GM19043 (cell line): ENCODE measurements at regions not wholly inside any gene's neighbourhood (a gene's known extent, or its start where the extent isn't known, plus 50 kb on each side); places are given as distances from the start of the nearest gene placed in this dataset.
"Not testable (repeated sequence)": the region's sequence is repeated elsewhere in the genome, so short reads cannot be mapped to it uniquely, and the experiment has no call there.

ENCODE experiments used
- ATAC-seq: cut with Tn5 transposase; IDR thresholded peaks from one replicate; pipeline ENCODE4 v1.9.1; 2021; ENCODE audit warnings: low read depth; ENCODE audit not compliant: unreplicated experiment

DNA sequence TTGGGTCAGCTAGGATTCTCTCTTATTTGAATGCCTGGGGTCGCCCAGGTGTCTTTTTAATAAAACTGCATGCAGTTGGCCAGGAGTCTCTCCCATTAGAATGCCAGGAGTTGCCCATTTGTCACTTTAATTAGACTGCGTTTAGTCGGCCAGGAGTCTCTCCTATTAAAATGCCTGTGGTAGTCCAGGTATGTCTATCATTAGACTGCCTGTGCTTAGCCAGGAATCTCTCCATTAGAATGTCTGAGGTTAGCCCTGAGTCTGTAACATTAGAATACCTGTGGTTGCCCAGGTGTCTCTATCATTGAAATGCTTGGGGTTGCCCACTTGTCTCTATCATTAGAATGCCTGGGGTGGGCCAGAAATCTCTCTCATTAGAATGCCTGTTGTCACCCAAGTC is 1470.9 kb downstream of the UQCRFS1 start:
- no peak for ATAC-seq

DNA sequence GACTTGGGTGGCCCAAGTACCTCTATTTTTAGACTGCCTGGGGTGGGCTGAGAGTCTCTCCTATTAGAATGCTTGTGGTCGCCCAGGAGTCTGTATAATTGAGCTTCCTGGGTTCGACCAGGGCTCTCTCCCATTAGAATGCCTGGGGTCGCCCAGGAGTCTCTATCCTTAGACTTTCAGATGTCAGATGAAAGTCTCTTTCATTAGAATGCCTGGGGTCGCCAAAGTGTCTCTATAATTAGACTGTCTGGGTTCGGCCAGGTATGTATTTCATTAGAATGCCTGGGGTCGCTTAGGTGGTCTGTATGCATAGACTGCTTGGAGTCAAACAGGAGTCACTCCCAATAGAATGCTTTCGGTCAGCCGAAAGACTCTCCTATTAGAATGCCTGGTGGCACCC is 1471.7 kb downstream of the UQCRFS1 start:
- ATAC-seq, result no peak

GRCh38 chr19:27740396-27740795 is 1472.6 kb downstream of the UQCRFS1 start:
- ATAC-seq, result no peak

DNA sequence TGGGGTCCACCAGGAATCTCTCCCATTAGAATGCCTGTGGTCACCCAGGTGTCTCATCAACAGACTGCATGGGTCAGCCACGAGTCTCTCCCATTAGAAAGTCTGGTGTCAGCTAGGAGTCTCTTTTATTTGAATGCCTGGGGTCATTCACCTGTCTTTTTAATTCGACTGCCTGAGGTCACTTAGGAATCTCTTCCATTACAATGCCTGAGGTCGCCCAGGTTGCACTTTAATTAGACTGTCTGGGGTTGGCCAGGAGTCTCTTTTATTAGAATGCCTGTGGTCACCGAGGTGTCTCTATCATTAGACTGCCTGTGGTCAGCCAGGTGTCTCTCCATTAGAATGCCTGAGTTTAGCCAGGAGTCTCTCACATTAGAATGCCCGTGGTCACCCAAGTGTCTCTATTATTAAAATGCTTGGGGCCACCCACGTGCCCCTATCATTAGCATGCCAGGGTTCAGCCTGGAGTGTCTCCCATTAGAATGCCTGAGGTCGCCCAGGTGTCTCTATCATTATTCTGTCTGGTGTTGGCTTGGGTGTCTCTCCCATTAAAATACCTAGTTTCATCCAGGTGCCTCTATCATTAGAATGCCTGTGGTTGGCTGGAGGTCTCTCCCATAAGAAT is 1474.3 kb downstream of the UQCRFS1 start:
- no peak for ATAC-seq

GRCh38 chr19:27736225-27736624 is 1476.7 kb downstream of the UQCRFS1 start:
- ATAC-seq, result no peak

GRCh38 chr19:27735314-27735713 is 1477.6 kb downstream of the UQCRFS1 start:
- ATAC-seq, result no peak

DNA sequence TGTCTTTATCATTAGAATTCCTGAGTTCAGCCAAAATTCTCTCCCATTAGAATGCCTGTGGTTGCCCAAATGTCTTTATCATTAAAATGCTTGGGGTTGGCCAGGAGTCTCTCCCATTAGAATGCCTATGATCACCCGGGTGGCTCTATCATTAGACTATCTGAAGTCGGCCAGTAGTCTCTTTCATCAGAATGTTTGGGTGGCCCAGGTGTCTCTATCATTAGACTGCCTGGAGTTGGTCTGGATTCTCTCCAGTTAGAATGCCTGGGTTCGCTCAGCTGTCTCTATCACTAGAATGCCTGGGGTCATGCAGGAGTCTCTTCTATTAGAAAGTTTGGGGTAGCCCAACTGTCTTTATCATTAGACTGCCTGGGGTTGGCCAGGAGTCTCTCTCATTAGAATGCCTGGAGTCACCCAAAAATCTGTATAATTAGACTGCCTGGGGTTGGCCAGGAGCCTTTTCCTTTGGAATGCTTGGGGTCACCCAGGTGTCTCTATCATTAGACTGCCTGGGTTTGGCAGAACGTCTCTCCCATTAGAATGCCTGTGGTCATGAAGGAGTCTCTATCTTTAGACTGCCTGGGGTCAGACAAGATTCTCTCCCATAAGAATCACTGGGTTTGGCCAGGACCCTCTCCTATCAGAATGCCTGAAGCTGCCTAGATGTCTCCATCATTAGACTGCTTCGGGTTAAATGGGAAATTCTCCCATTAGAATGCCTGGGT is 1478.3 kb downstream of the UQCRFS1 start:
- no peak for ATAC-seq

- no peak for ATAC-seq
Observed at GRCh38 chr19:27733551-27734266, 1479.2 kb downstream of the UQCRFS1 start.

DNA sequence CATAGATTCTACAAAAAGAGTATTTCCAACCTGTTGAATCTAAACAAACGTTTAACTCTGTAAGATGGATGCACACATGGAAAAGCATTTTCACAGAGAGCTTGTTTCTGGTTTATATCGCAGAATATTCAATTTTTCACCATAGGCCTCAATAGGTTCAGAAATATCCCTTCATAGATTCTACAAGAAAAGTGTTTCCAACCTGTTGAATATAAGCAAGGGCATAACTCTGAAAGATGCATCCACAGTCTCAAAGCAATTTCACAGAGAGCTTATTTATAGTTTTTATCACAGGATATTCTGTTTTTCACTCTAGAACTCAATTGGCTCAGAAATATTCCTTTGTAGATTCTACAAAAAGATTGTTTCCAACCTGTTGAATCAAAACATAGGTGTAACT is 1483.6 kb downstream of the UQCRFS1 start:
- ATAC-seq, result no peak

GRCh38 chr19:27722625-27723024 is 1490.3 kb downstream of the UQCRFS1 start:
- no peak for ATAC-seq

GRCh38 chr19:27720155-27720554 is 1492.8 kb downstream of the UQCRFS1 start:
- ATAC-seq, result no peak

GRCh38 chr19:27719034-27719433 is 1493.9 kb downstream of the UQCRFS1 start:
- no peak for ATAC-seq

DNA sequence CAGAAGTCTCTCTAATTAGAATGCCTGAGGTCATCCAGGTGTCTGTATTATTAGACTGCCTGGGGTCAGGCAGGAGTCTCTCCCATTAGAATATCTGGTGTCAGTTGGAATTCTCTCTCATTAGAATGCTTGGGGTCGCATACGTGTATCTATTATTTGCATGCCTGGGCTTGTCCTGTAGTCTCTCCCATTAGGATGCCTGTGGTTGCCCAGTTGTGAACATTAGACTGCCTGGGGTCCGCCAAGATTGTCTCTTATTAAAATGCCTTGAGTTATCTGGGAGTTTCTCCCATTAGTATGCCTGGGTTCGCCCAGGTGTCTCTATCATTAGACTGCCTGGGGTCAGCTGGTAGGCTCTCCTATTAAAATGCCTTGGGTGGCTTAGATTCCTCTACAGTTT is 1494.7 kb downstream of the UQCRFS1 start:
- no peak for ATAC-seq

- no peak for ATAC-seq
Observed at GRCh38 chr19:27717825-27718224, 1495.1 kb downstream of the UQCRFS1 start.

DNA sequence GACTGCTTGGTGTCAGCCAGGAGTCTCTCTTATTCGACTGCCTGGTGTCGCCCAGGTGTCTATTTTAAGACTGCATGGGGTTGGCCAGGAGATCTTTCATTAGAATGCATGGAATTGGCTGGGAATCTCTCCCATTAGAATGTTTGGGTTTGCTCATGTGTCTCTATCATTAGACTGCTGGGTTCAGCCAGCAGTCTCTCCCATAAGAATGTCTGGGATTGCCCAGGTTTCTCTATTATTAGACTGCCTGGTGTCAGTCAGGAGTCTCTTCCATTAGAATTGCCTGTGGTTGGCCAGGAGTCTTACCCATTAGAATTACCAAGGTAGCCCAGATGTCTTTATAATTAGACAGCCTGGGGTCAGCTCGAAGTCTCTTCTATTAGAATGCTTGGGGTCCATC is 1496.0 kb downstream of the UQCRFS1 start:
- no peak for ATAC-seq

GRCh38 chr19:27714857-27715256 is 1498.1 kb downstream of the UQCRFS1 start:
- no peak for ATAC-seq

DNA sequence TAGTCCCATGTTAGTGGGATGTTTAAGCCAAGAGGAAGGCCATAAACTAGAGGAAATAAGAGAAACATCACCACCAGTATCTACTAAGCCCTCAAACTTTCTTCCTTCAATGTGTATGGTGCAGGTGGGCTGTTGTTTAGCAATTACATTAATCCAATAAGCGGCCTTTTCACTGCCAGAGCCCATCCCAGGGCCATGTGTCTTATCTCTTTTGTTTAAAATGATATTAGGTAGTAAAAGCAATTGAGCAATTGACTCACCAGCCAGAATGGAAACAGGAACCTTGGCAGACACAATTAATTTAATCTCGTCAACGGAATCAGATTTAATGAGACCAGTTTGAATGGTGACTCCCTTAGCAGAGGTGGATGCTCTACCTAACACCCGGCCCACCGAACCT is 1503.5 kb downstream of the UQCRFS1 start:
- no peak for ATAC-seq

- not testable (repeated sequence) for ATAC-seq
Observed at GRCh38 chr19:27708986-27709385, 1504.0 kb downstream of the UQCRFS1 start.

DNA sequence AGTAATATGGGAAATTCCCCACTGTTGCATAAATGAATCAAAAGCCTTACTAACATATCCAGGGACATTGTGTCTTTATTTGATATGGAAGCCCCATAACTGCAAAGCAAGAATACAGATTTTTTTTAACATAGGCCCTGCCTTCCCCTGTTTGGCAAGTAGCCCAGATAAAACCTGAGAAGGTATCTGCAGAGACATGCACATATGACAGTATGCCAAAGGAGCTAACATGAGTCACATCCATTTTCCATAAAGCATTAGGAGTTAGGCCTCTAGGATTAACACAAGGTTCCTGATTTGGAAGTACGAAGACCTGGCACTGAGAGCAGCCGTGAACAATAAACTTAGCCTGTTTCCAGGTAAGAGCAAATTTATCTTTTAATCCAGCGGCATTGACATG is 1505.9 kb downstream of the UQCRFS1 start:
- not testable (repeated sequence) for ATAC-seq

DNA sequence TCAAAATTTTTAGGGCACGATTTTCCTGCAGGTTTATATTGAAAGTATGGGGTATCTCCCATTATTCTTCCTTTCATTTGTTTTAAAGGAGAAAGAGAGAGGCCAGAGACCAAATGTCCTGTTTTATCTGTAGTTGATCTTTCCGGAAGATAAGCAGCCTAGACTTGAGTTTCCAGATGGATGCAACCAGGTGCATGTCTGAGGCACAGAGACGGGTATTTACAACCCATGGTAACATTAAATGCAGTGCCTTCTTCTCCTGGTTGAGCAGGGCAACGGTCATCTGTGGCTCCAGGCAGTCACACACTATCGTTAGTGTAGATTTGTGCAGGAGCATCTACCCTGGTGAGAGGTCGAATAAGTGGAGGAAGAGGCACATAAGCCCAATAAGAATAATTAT is 1507.1 kb downstream of the UQCRFS1 start:
- ATAC-seq, result no peak

- ATAC-seq, result no peak
Observed at GRCh38 chr19:27694361-27695055, 1518.4 kb downstream of the UQCRFS1 start.
